Mesendoderm (in vitro differentiated cells): ENCODE measurements at regions not wholly inside any gene's neighbourhood (a gene's known extent, or its start where the extent isn't known, plus 50 kb on each side); places are given as distances from the start of the nearest gene placed in this dataset.

Source experiments
- DNase-seq: peaks from one replicate; pipeline ENCODE4 v3.0.0; 2013
- H2AK5ac ChIP-seq: 2 replicates; pipeline ENCODE4 v1.6.1; 2013; ENCODE audit warnings: low read length, inconsistent platforms
- H2BK120ac ChIP-seq: 2 replicates; pipeline ENCODE4 v1.6.1; 2013; ENCODE audit warnings: low read depth, mild to moderate bottlenecking, low read length, moderate library complexity, mixed read lengths
- H2BK15ac ChIP-seq: replicated peaks from 2 replicates; pipeline ENCODE4 v1.6.1; 2013; ENCODE audit warnings: low read depth, mild to moderate bottlenecking, moderate library complexity
- H2BK5ac ChIP-seq: 2 replicates; pipeline ENCODE4 v1.6.1; 2013; ENCODE audit warnings: low read length, inconsistent platforms
- H3K18ac ChIP-seq: 2 replicates; pipeline ENCODE4 v1.6.1; 2013; ENCODE audit warnings: mild to moderate bottlenecking, low read length, mixed read lengths
- H3K23ac ChIP-seq: one replicate; pipeline ENCODE4 v1.6.1; 2013; ENCODE audit warnings: low read length
- H3K27ac ChIP-seq: 2 replicates; pipeline ENCODE4 v1.5.1; 2013; ENCODE audit warnings: low read depth, mild to moderate bottlenecking, inconsistent platforms, low read length, moderate library complexity
- H3K27me3 ChIP-seq: 2 replicates; pipeline ENCODE4 v1.6.1; 2013; ENCODE audit warnings: low read length, control low read depth, mild to moderate bottlenecking, inconsistent platforms; ENCODE audit not compliant: insufficient read depth, poor library complexity
- H3K36me3 ChIP-seq: 2 replicates; pipeline ENCODE4 v1.6.1; 2013; ENCODE audit warnings: low read length, inconsistent platforms; ENCODE audit not compliant: control insufficient read depth, insufficient read depth
- H3K4ac ChIP-seq: one replicate; pipeline ENCODE4 v1.6.1; 2013; ENCODE audit warnings: low read depth, mild to moderate bottlenecking, low read length, moderate library complexity
- H3K4me1 ChIP-seq: 2 replicates; pipeline ENCODE4 v1.6.1; 2013; ENCODE audit warnings: low read depth, low read length, inconsistent platforms; ENCODE audit not compliant: control insufficient read depth
- H3K4me2 ChIP-seq: 2 replicates; pipeline ENCODE4 v1.6.1; 2013; ENCODE audit warnings: low read length
- H3K4me3 ChIP-seq: 2 replicates; pipeline ENCODE4 v1.5.1; 2013; ENCODE audit warnings: mild to moderate bottlenecking, low read length
- H3K56ac ChIP-seq: one replicate; pipeline ENCODE4 v1.6.1; 2013; ENCODE audit warnings: low read length
- H3K79me1 ChIP-seq: 2 replicates; pipeline ENCODE4 v1.6.1; 2013; ENCODE audit warnings: low read length, inconsistent platforms
- H3K79me2 ChIP-seq: 2 replicates; pipeline ENCODE4 v1.6.1; 2013; ENCODE audit warnings: mild to moderate bottlenecking, low read length; ENCODE audit not compliant: control insufficient read depth, insufficient read depth
- H3K9ac ChIP-seq: 2 replicates; pipeline ENCODE4 v1.6.1; 2013; ENCODE audit warnings: low read length, inconsistent platforms
- H4K5ac ChIP-seq: one replicate; pipeline ENCODE4 v1.6.1; 2013; ENCODE audit warnings: low read length
- H4K8ac ChIP-seq: one replicate; pipeline ENCODE4 v1.6.1; 2013; ENCODE audit warnings: low read depth, mild to moderate bottlenecking, control low read depth, low read length, moderate library complexity
- WGBS: extraction: QIAGEN DNeasy Blood & Tissue Kit; methylation state at CpG from one replicate; pipeline ENCODE4 v1.1.7; 2013; ENCODE audit warnings: low lambda C conversion rate, missing lambda C conversion rate; ENCODE audit not compliant: insufficient coverage; ENCODE audit errors: extremely low coverage; 5-methylcytosine and 5-hydroxymethylcytosine counted together

GRCh38 chr11:37006563-37006962 is 408.5 kb upstream of the RAG2 start:
- no peak overlapping the region for H3K4ac ChIP-seq
- no peak overlapping the region for H4K8ac ChIP-seq
- no peak overlapping the region for H3K4me3 ChIP-seq
- WGBS = no CpG with 5 or more reads among the region's 4 CpGs
- peak; percentile 2 for DNase-seq
- H3K4me1 ChIP-seq = no peaks in the 10 kb centered on the region
- H3K27me3 ChIP-seq = no peaks in the 10 kb centered on the region
- H3K56ac ChIP-seq = no peak overlapping the region
- H4K5ac ChIP-seq = no peak overlapping the region
- H2BK15ac ChIP-seq = no peak overlapping the region
- no peak overlapping the region for H2AK5ac ChIP-seq
- H3K79me1 ChIP-seq = no peaks in the 10 kb centered on the region
- H3K79me2 ChIP-seq = no peaks in the 10 kb centered on the region
- no peak overlapping the region for H3K18ac ChIP-seq
- no peaks in the 10 kb centered on the region for H3K36me3 ChIP-seq
- H3K9ac ChIP-seq = no peak overlapping the region
- no peak overlapping the region for H3K27ac ChIP-seq
- no peak overlapping the region for H3K4me2 ChIP-seq
- H2BK5ac ChIP-seq = no peak overlapping the region
- H2BK120ac ChIP-seq = no peak overlapping the region
- no peak overlapping the region for H3K23ac ChIP-seq

DNA sequence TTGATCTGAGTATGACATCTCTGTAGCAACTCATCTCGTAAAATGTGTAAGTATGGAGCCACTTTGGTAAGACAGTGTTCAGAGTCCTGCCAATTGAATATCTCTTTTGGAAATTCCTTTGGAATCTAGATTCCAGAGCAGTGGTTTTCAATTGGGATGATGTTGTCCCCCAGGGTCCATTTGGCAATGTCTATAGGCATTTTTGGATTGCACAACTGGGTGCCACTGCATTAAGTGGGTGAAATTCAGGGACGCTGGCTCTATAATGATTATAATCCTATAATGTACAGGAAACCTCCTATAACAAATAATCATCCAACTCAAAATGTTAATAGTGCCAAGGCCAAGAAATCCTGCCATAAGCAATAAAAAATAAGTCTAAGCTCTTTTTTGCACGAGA is 404.8 kb upstream of the RAG2 start:
- Histone ChIP-seq H3K27me3 (no peaks in the 10 kb centered on the region), H3K18ac (no peak overlapping the region), H3K36me3 (no peaks in the 10 kb centered on the region), H3K79me2 (no peaks in the 10 kb centered on the region), H2BK120ac (no peak overlapping the region), H3K4me2 (no peak overlapping the region), H3K56ac (no peak overlapping the region), H2BK5ac (no peak overlapping the region), H3K27ac (no peak overlapping the region), H3K4me3 (no peak overlapping the region), H3K9ac (no peak overlapping the region), H2AK5ac (no peak overlapping the region), H3K79me1 (no peaks in the 10 kb centered on the region), H3K4ac (no peak overlapping the region), H3K23ac (no peak overlapping the region), H4K5ac (no peak overlapping the region), H3K4me1 (no peaks in the 10 kb centered on the region), H2BK15ac (no peak overlapping the region), H4K8ac (no peak overlapping the region)
- DNase-seq = no peak
- no CpG with 5 or more reads among the region's 3 CpGs for WGBS

DNA sequence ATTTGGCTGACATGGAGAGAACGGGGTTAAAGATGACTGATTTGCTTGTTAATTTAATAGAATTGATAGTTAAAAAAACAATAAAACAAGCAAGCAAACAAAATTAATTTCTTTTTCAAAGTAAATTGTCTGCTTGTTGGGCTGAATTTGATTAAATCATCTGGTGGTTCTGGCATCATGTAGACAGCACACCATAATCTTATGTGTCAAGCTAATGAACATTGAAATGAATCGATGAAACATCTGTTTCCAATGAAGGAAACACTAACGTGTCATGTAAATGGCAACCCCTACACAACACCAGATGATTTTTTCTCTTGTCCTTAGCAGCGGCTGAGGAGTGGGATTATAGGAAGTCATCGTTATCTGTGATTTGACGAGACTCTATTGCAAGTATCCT is 399.6 kb upstream of the RAG2 start:
- no peak overlapping the region for H3K4ac ChIP-seq
- no peak overlapping the region for H3K4me2 ChIP-seq
- no peak overlapping the region for H3K56ac ChIP-seq
- no peaks in the 10 kb centered on the region for H3K79me1 ChIP-seq
- H2AK5ac ChIP-seq = no peak overlapping the region
- H2BK15ac ChIP-seq = no peak overlapping the region
- no peak overlapping the region for H3K4me3 ChIP-seq
- H2BK5ac ChIP-seq = no peak overlapping the region
- H3K18ac ChIP-seq = no peak overlapping the region
- no CpG with 5 or more reads among the region's 6 CpGs for WGBS
- H3K4me1 ChIP-seq = no peaks in the 10 kb centered on the region
- H4K5ac ChIP-seq = no peak overlapping the region
- H4K8ac ChIP-seq = no peak overlapping the region
- no peaks in the 10 kb centered on the region for H3K27me3 ChIP-seq
- no peak overlapping the region for H2BK120ac ChIP-seq
- H3K23ac ChIP-seq = no peak overlapping the region
- H3K9ac ChIP-seq = no peak overlapping the region
- H3K27ac ChIP-seq = no peak overlapping the region
- no peaks in the 10 kb centered on the region for H3K36me3 ChIP-seq
- DNase-seq = no peak
- no peaks in the 10 kb centered on the region for H3K79me2 ChIP-seq

GRCh38 chr11:36996795-36997194 is 398.8 kb upstream of the RAG2 start:
- Histone ChIP-seq H2AK5ac (no peak overlapping the region), H3K4me2 (no peak overlapping the region), H4K8ac (no peak overlapping the region), H3K9ac (no peak overlapping the region), H3K4ac (no peak overlapping the region), H3K23ac (no peak overlapping the region), H3K56ac (no peak overlapping the region), H3K18ac (no peak overlapping the region), H3K36me3 (no peaks in the 10 kb centered on the region), H3K79me1 (no peaks in the 10 kb centered on the region), H3K27ac (no peak overlapping the region), H2BK5ac (no peak overlapping the region), H2BK120ac (no peak overlapping the region), H2BK15ac (no peak overlapping the region), H3K79me2 (no peaks in the 10 kb centered on the region), H4K5ac (no peak overlapping the region), H3K4me3 (no peak overlapping the region), H3K4me1 (no peaks in the 10 kb centered on the region), H3K27me3 (no peaks in the 10 kb centered on the region)
- no peak for DNase-seq
- WGBS = no CpG with 5 or more reads among the region's 3 CpGs

DNA sequence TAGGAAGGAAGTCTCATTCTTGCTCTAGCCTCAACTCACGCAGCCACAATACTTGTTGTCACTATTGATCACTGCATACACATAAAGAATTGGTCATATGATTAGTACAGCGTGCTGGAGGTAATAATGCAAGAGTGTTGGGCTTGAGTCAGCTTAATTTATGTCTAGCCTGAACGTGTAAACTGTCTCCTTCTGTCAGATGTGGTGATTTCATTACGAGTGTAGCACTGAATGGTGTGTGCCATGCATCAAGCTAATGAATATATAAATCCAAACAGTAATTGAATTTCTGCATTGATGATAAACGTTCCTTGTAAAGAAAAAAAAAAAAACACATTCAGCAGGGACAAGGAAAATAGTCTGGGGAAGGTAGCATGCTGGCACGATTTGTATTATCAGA is 396.2 kb upstream of the RAG2 start:
- H2BK5ac ChIP-seq = no peak overlapping the region
- no peaks in the 10 kb centered on the region for H3K4me1 ChIP-seq
- no peaks in the 10 kb centered on the region for H3K27me3 ChIP-seq
- no peak overlapping the region for H4K5ac ChIP-seq
- H3K56ac ChIP-seq = no peak overlapping the region
- no peak overlapping the region for H3K18ac ChIP-seq
- H3K4me2 ChIP-seq = no peak overlapping the region
- H3K4ac ChIP-seq = no peak overlapping the region
- no peak overlapping the region for H2AK5ac ChIP-seq
- H3K4me3 ChIP-seq = no peak overlapping the region
- H3K27ac ChIP-seq = no peak overlapping the region
- WGBS = no CpG with 5 or more reads among the region's 6 CpGs
- no peaks in the 10 kb centered on the region for H3K79me1 ChIP-seq
- H2BK15ac ChIP-seq = no peak overlapping the region
- H3K23ac ChIP-seq = no peak overlapping the region
- H4K8ac ChIP-seq = no peak overlapping the region
- no peak overlapping the region for H3K9ac ChIP-seq
- no peak overlapping the region for H2BK120ac ChIP-seq
- H3K79me2 ChIP-seq = no peaks in the 10 kb centered on the region
- H3K36me3 ChIP-seq = no peaks in the 10 kb centered on the region
- no peak for DNase-seq

DNA sequence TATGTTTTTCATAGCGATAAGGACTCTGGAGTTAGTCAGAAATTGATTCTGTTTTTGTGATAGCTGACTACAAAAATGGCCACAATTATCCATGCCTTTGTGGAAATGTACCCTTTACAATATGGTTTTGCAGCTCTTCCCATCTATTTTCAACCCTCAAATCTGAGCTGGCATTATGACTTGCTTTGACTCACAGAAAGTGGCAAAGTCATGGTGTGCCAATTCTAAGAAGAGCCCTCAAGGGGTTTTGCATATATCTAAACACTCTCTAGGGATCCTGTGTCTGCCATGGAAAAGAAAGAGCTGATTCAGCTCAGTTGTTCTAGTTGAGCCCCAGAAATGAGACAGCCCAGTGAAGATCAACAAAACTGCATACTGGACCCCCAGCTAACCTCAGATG is 390.5 kb upstream of the RAG2 start:
- H3K9ac ChIP-seq = no peak overlapping the region
- no peak overlapping the region for H3K4ac ChIP-seq
- no peaks in the 10 kb centered on the region for H3K79me1 ChIP-seq
- H3K36me3 ChIP-seq = no peaks in the 10 kb centered on the region
- no peak overlapping the region for H2AK5ac ChIP-seq
- H3K4me3 ChIP-seq = no peak overlapping the region
- H3K79me2 ChIP-seq = no peaks in the 10 kb centered on the region
- H4K8ac ChIP-seq = no peak overlapping the region
- H3K23ac ChIP-seq = no peak overlapping the region
- no peak overlapping the region for H3K56ac ChIP-seq
- WGBS = no CpG with 5 or more reads among the region's 1 CpG
- no peak overlapping the region for H4K5ac ChIP-seq
- H3K4me2 ChIP-seq = no peak overlapping the region
- H3K18ac ChIP-seq = no peak overlapping the region
- H3K27me3 ChIP-seq = no peaks in the 10 kb centered on the region
- no peak overlapping the region for H3K27ac ChIP-seq
- DNase-seq = no peak
- no peak overlapping the region for H2BK120ac ChIP-seq
- H2BK5ac ChIP-seq = no peak overlapping the region
- H2BK15ac ChIP-seq = no peak overlapping the region
- H3K4me1 ChIP-seq = no peaks in the 10 kb centered on the region
